H9 (cell line): ENCODE measurements at regions not wholly inside any gene's neighbourhood (a gene's known extent, or its start where the extent isn't known, plus 50 kb on each side); places are given as distances from the start of the nearest gene placed in this dataset.

Experiments used
- DNase-seq: peaks from one replicate; pipeline ENCODE4 v3.0.0-alpha.2; 2017
- H2AFZ ChIP-seq: one replicate; pipeline ENCODE4 v1.6.1; 2013; ENCODE audit warnings: mild to moderate bottlenecking, low read length, control low read depth, moderate library complexity
- H2AK5ac ChIP-seq: 2 replicates; pipeline ENCODE4 v1.6.1; 2013; ENCODE audit warnings: low read length, control low read depth, mixed read lengths; ENCODE audit not compliant: insufficient read length
- H2BK120ac ChIP-seq: one replicate; pipeline ENCODE4 v1.6.1; 2013; ENCODE audit warnings: low read depth, mild to moderate bottlenecking, low read length, control low read depth, inconsistent platforms; ENCODE audit not compliant: poor library complexity, severe bottlenecking
- H2BK12ac ChIP-seq: 2 replicates; pipeline ENCODE4 v1.6.1; 2013; ENCODE audit warnings: low read length, control low read depth, mixed read lengths, low read depth; ENCODE audit not compliant: insufficient read length
- H2BK15ac ChIP-seq: 2 replicates; pipeline ENCODE4 v1.6.1; 2013; ENCODE audit warnings: low read depth, low read length, control low read depth
- H2BK20ac ChIP-seq: one replicate; pipeline ENCODE4 v1.6.1; 2013; ENCODE audit warnings: low read depth, mild to moderate bottlenecking, low read length, control low read depth, inconsistent platforms; ENCODE audit not compliant: poor library complexity, severe bottlenecking
- H2BK5ac ChIP-seq: 2 replicates; pipeline ENCODE4 v1.6.1; 2013; ENCODE audit warnings: low read length, control low read depth, mixed read lengths; ENCODE audit not compliant: insufficient read length
- H3K14ac ChIP-seq: 2 replicates; pipeline ENCODE4 v1.6.1; 2013; ENCODE audit warnings: low read length, control low read depth; ENCODE audit not compliant: insufficient read depth
- H3K18ac ChIP-seq: 2 replicates; pipeline ENCODE4 v1.6.1; 2013; ENCODE audit warnings: low read depth, mild to moderate bottlenecking, mixed read lengths, low read length, control low read depth; ENCODE audit not compliant: insufficient read length
- H3K23ac ChIP-seq: 2 replicates; pipeline ENCODE4 v1.6.1; 2013; ENCODE audit warnings: low read length, control low read depth, mixed read lengths, low read depth; ENCODE audit not compliant: insufficient read length
- H3K23me2 ChIP-seq: 2 replicates; pipeline ENCODE4 v1.6.1; 2013; ENCODE audit warnings: low read depth, mild to moderate bottlenecking, mixed read lengths, low read length, control low read depth; ENCODE audit not compliant: insufficient read length, poor library complexity, severe bottlenecking
- H3K27ac ChIP-seq: 2 replicates; pipeline ENCODE4 v1.5.1; 2013; ENCODE audit warnings: low read length, control low read depth, mixed read lengths, low read depth; ENCODE audit not compliant: insufficient read length
- H3K27me3 ChIP-seq: 2 replicates; pipeline ENCODE4 v1.6.1; 2013; ENCODE audit warnings: low read length, control low read depth, inconsistent platforms; ENCODE audit not compliant: insufficient read depth
- H3K4ac ChIP-seq: 2 replicates; pipeline ENCODE4 v1.6.1; 2013; ENCODE audit warnings: low read depth, mild to moderate bottlenecking, control low read depth, inconsistent platforms, low read length, moderate library complexity
- H3K4me1 ChIP-seq: 2 replicates; pipeline ENCODE4 v1.6.1; 2013; ENCODE audit warnings: low read length, control low read depth, inconsistent platforms; ENCODE audit not compliant: insufficient read depth
- H3K4me2 ChIP-seq: 2 replicates; pipeline ENCODE4 v1.6.1; 2013; ENCODE audit warnings: low read length, control low read depth, mixed read lengths; ENCODE audit not compliant: insufficient read length, insufficient read depth
- H3K56ac ChIP-seq: 2 replicates; pipeline ENCODE4 v1.6.1; 2013; ENCODE audit warnings: low read depth, mild to moderate bottlenecking, mixed read lengths, low read length, control low read depth; ENCODE audit not compliant: insufficient read length
- H3K79me1 ChIP-seq: 2 replicates; pipeline ENCODE4 v1.6.1; 2013; ENCODE audit warnings: low read depth, mild to moderate bottlenecking, moderate library complexity, low read length, control low read depth, inconsistent platforms; ENCODE audit not compliant: insufficient read depth, poor library complexity, severe bottlenecking
- H3K79me2 ChIP-seq: 2 replicates; pipeline ENCODE4 v1.6.1; 2013; ENCODE audit warnings: low read length, control low read depth, inconsistent platforms; ENCODE audit not compliant: insufficient read depth
- H3K9ac ChIP-seq: 2 replicates; pipeline ENCODE4 v1.6.1; 2013; ENCODE audit warnings: low read length, control low read depth, mixed read lengths; ENCODE audit not compliant: insufficient read length; ENCODE audit errors: extremely low read depth
- H3K9me3 ChIP-seq: one replicate; pipeline ENCODE4 v1.6.1; 2013; ENCODE audit warnings: low read depth, low read length, inconsistent platforms; ENCODE audit not compliant: control insufficient read depth
- H3T11ph ChIP-seq: one replicate; pipeline ENCODE4 v1.6.1; 2013; ENCODE audit warnings: mild to moderate bottlenecking, low read length, control low read depth, inconsistent platforms
- H4K20me1 ChIP-seq: one replicate; pipeline ENCODE4 v1.6.1; 2013; ENCODE audit not compliant: control insufficient read depth, insufficient read length, insufficient read depth
- H4K5ac ChIP-seq: 2 replicates; pipeline ENCODE4 v1.6.1; 2013; ENCODE audit warnings: low read depth, mild to moderate bottlenecking, mixed read lengths, low read length, control low read depth; ENCODE audit not compliant: insufficient read length
- H4K8ac ChIP-seq: replicated peaks from 2 replicates; pipeline ENCODE4 v1.6.1; 2013; ENCODE audit warnings: low read length, control low read depth, mixed read lengths, low read depth; ENCODE audit not compliant: insufficient read length
- H4K91ac ChIP-seq: 2 replicates; pipeline ENCODE4 v1.6.1; 2013; ENCODE audit warnings: low read depth, mild to moderate bottlenecking, moderate library complexity, mixed read lengths, low read length, control low read depth; ENCODE audit not compliant: insufficient read length
- H3K27ac Mint-ChIP-seq, 3 experiments: 2 replicates in 2 of 3; 3 replicates in 1 of 3; pipeline ENCODE4 v1.8.0; 2020 to 2021; ENCODE audit warnings: mixed read lengths in 3 of 3, mild to moderate bottlenecking in 1 of 3, moderate library complexity in 1 of 3
- H3K27me3 Mint-ChIP-seq: 2 replicates; pipeline ENCODE4 v1.8.0; 2021; ENCODE audit warnings: low read depth, mild to moderate bottlenecking, moderate library complexity, mixed read lengths
- H3K36me3 Mint-ChIP-seq, 3 experiments: 2 replicates in 2 of 3; 3 replicates in 1 of 3; pipeline ENCODE4 v1.8.0; 2020 to 2021; ENCODE audit warnings: low read depth in 3 of 3, mixed read lengths in 3 of 3; ENCODE audit not compliant: insufficient read depth in 1 of 3
- H3K4me1 Mint-ChIP-seq, 2 experiments: 2 replicates each; pipeline ENCODE4 v1.8.0; 2020; ENCODE audit warnings: mixed read lengths in 2 of 2
- H3K4me3 Mint-ChIP-seq, 2 experiments: 2 replicates in 1 of 2; 3 replicates in 1 of 2; pipeline ENCODE4 v1.8.0; 2020 to 2021; ENCODE audit warnings: mild to moderate bottlenecking in 2 of 2, mixed read lengths in 2 of 2, moderate library complexity in 1 of 2
- H3K9me3 Mint-ChIP-seq, 2 experiments: 2 replicates in 1 of 2; 3 replicates in 1 of 2; pipeline ENCODE4 v1.8.0; 2020; ENCODE audit warnings: mild to moderate bottlenecking in 2 of 2, mixed read lengths in 2 of 2, moderate library complexity in 1 of 2
- WGBS: extraction: QIAGEN DNeasy Blood & Tissue Kit; methylation state at CpG from one replicate; pipeline ENCODE4 v1.1.7; 2013; ENCODE audit warnings: missing lambda C conversion rate, low lambda C conversion rate, mixed read lengths; ENCODE audit not compliant: insufficient read length; ENCODE audit errors: extremely low coverage; 5-methylcytosine and 5-hydroxymethylcytosine counted together
- TF ChIP-seq, protein P1 (sequence below): fragments of 200-600 bp; sonication (generic); conservative IDR thresholded peaks from 3 replicates; pipeline ENCODE4 v1.8.0; 2021; ENCODE audit warnings: antibody characterized with exemption, mild to moderate bottlenecking

DNA sequence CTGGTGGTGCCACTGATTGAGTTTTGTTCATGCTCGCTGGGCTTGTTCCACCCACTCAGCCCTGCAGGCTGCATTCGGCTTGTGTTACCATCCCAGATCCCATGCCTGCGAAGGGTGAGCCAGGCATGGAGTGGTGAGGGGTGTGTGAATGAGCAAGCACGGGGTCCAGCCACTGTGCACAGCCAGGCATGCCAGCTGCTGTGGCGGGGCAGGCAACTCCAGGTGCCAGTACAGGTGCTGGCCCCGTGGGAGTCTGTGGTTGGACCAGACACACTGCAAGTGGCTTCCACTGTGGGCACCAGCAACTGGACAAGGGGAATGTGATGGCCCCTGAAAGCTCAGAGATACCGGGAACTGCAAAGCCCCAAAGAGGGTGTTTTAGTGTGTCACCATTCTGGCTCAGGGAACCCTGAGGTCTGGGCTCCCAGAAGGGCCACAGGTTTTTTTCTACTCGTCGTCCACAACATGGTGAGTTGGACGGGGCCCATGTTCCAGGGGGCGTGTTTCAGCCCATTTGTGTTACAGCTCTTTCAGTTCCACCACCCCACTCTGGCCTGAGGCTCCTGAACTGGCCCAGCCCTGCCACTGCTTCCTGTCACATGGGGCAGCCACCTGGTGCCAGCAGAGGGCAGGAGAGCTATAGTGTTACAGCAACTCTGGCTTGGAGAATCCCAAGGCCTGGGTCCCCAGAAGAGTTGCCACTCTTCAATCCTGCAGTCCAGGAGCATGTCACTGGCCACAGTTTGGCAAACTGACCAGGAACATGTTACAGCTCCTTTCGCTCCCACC, 217.0 kb upstream of the OBI1 start:
- Histone ChIP-seq H3K56ac (no peak overlapping the region), H3K14ac (no peak overlapping the region; the same call in 1 of the 2 replicates), H3K23me2 (no peaks in the 10 kb centered on the region), H3K23ac (no peak overlapping the region), H4K5ac (no peak overlapping the region), H3K4ac (no peak overlapping the region), H3K4me2 (no peak overlapping the region), H3K9ac (no peak overlapping the region), H3K9me3 (no peaks in the 10 kb centered on the region), H3K27ac (no peak overlapping the region), H2BK5ac (no peak overlapping the region), H4K91ac (no peak overlapping the region), H3T11ph (no peak overlapping the region), H2BK20ac (no peak overlapping the region), H3K27me3 (no peaks in the 10 kb centered on the region), H2AK5ac (no peak overlapping the region), H3K79me2 (no peaks in the 10 kb centered on the region), H4K20me1 (peaks cover 3% of the 10 kb centered on the region), H2AFZ (no peak overlapping the region), H2BK12ac (no peak overlapping the region), H3K4me1 (no peaks in the 10 kb centered on the region), H3K79me1 (no peaks in the 10 kb centered on the region), H2BK120ac (no peak overlapping the region), H2BK15ac (no peak overlapping the region), H4K8ac (no peak overlapping the region), H3K18ac (no peak overlapping the region)
- peak; percentile 75 for DNase-seq
- Mint-ChIP-seq H3K4me1 (no peaks in the 10 kb centered on the region), H3K9me3 (peaks cover 0 to 7% of the 10 kb centered on the region in 2 experiments; a peak in 2 of 5 replicates), H3K27me3 (no peaks in the 10 kb centered on the region), H3K27ac (peak overlapping the region in 1 of 3 experiments; percentile 83; a peak in 1 of 7 replicates), H3K36me3 (no peaks in the 10 kb centered on the region), H3K4me3 (no peak overlapping the region)
- no CpG with 5 or more reads among the region's 12 CpGs for WGBS
- TF ChIP-seq, protein P1, sequence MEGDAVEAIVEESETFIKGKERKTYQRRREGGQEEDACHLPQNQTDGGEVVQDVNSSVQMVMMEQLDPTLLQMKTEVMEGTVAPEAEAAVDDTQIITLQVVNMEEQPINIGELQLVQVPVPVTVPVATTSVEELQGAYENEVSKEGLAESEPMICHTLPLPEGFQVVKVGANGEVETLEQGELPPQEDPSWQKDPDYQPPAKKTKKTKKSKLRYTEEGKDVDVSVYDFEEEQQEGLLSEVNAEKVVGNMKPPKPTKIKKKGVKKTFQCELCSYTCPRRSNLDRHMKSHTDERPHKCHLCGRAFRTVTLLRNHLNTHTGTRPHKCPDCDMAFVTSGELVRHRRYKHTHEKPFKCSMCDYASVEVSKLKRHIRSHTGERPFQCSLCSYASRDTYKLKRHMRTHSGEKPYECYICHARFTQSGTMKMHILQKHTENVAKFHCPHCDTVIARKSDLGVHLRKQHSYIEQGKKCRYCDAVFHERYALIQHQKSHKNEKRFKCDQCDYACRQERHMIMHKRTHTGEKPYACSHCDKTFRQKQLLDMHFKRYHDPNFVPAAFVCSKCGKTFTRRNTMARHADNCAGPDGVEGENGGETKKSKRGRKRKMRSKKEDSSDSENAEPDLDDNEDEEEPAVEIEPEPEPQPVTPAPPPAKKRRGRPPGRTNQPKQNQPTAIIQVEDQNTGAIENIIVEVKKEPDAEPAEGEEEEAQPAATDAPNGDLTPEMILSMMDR, result peak; percentile 59
